H1 (cell line): ENCODE measurements at regions not wholly inside any gene's neighbourhood (a gene's known extent, or its start where the extent isn't known, plus 50 kb on each side); places are given as distances from the start of the nearest gene placed in this dataset.

Experiments used
- CTCF ChIA-PET: fragments of 300-600 bp; sonication (Branson Sonifier 250); formaldehyde crosslinking; loops from one replicate; lab custom pipeline; 2021; ENCODE audit not compliant: partially characterized antibody; lab: Charles Lee
- POLR2A ChIA-PET: fragments of 300-600 bp; sonication (Branson Sonifier 250); formaldehyde crosslinking; loops from one replicate; lab custom pipeline; 2021; ENCODE audit warnings: inconsistent platforms; ENCODE audit not compliant: partially characterized antibody; lab: Charles Lee
- DNase-seq, 2 experiments: peaks; one replicate each; pipeline versions ENCODE4 v3.0.0 to v3.0.0-alpha.2; 2010 to 2022; ENCODE audit warnings: low spot score in 2 of 2, low read depth in 1 of 2, mixed read lengths in 1 of 2
- FAIRE-seq: peaks from 2 replicates; lab custom pipeline; 2011; peaks lifted over from hg19 to GRCh38; lab: Jason Lieb, UNC
- H2AFZ ChIP-seq: 2 replicates; pipeline ENCODE4 v1.8.1; 2012; ENCODE audit warnings: low read length, inconsistent platforms
- H2AK5ac ChIP-seq: 2 replicates; pipeline ENCODE4 v1.6.1; 2013; ENCODE audit warnings: low read depth, low read length
- H2BK120ac ChIP-seq: replicated peaks from 2 replicates; pipeline ENCODE3; 2013; ENCODE audit warnings: low read depth, low read length, inconsistent platforms
- H2BK12ac ChIP-seq: 2 replicates; pipeline ENCODE4 v1.6.1; 2013; ENCODE audit warnings: low read depth, low read length
- H2BK15ac ChIP-seq: 2 replicates; pipeline ENCODE4 v1.6.1; 2013; ENCODE audit warnings: low read length
- H2BK20ac ChIP-seq: 2 replicates; pipeline ENCODE4 v1.6.1; 2013; ENCODE audit warnings: low read length
- H2BK5ac ChIP-seq: 2 replicates; pipeline ENCODE4 v1.6.1; 2013; ENCODE audit warnings: low read depth, low read length
- H3K14ac ChIP-seq: 2 replicates; pipeline ENCODE4 v1.6.1; 2013; ENCODE audit warnings: inconsistent platforms; ENCODE audit not compliant: insufficient read length
- H3K18ac ChIP-seq: 2 replicates; pipeline ENCODE4 v1.6.1; 2013; ENCODE audit warnings: low read length; ENCODE audit errors: extremely low read depth
- H3K23ac ChIP-seq: 2 replicates; pipeline ENCODE4 v1.6.1; 2013; ENCODE audit warnings: inconsistent platforms; ENCODE audit not compliant: insufficient read length
- H3K23me2 ChIP-seq: 2 replicates; pipeline ENCODE4 v1.6.1; 2013; ENCODE audit warnings: low read depth, low read length
- H3K27ac ChIP-seq: 2 replicates; pipeline ENCODE4 v1.6.1; 2011; ENCODE audit warnings: low read depth, low read length, inconsistent platforms
- H3K27me3 ChIP-seq, 4 experiments: replicated peaks in 1 of 4; 1 replicate in 1 of 4; 2 replicates in 3 of 4; pipeline versions ENCODE4 v1.6.1 to v1.8.1; 2011 to 2013; ENCODE audit warnings: low read length in 3 of 4, mild to moderate bottlenecking in 3 of 4, inconsistent platforms in 2 of 4, mixed read lengths in 2 of 4, moderate library complexity in 1 of 4; ENCODE audit not compliant: control insufficient read depth in 3 of 4, insufficient read depth in 3 of 4; ENCODE audit errors: extremely low read depth in 1 of 4
- H3K36me3 ChIP-seq, 4 experiments: 2 replicates each; pipeline versions ENCODE4 v1.6.1 to v1.8.1; 2011 to 2013; ENCODE audit warnings: mild to moderate bottlenecking in 4 of 4, low read length in 3 of 4, moderate library complexity in 2 of 4, control low read depth in 1 of 4, inconsistent platforms in 1 of 4; ENCODE audit not compliant: insufficient read depth in 4 of 4, control insufficient read depth in 2 of 4
- H3K4ac ChIP-seq: replicated peaks from 2 replicates; pipeline ENCODE3; 2013; ENCODE audit warnings: low read length, low read depth, mixed read lengths, inconsistent platforms; ENCODE audit not compliant: insufficient read length
- H3K4me1 ChIP-seq, 4 experiments: replicated peaks in 1 of 4; 1 replicate in 1 of 4; 2 replicates in 3 of 4; pipeline versions ENCODE4 v1.6.1 to v1.8.1; 2011 to 2013; ENCODE audit warnings: low read length in 3 of 4, inconsistent platforms in 2 of 4, mixed read lengths in 1 of 4; ENCODE audit not compliant: insufficient read depth in 4 of 4, control insufficient read depth in 3 of 4
- H3K4me2 ChIP-seq, 2 experiments: 2 replicates each; pipeline versions ENCODE4 v1.6.1 to v1.8.1; 2011 to 2013; ENCODE audit warnings: low read depth in 2 of 2, low read length in 2 of 2, control low read depth in 1 of 2, inconsistent platforms in 1 of 2, mild to moderate bottlenecking in 1 of 2; ENCODE audit not compliant: insufficient read depth in 1 of 2
- H3K4me3 ChIP-seq, 4 experiments: fragments of 200-600, 300-600 bp in 1 of 4; sonication (generic), shearing (Covaris generic), sonication (Bioruptor Twin) in 1 of 4; 2 replicates each; pipeline versions ENCODE4 v1.5.1 to v1.8.1; 2011 to 2016; ENCODE audit warnings: low read length in 4 of 4, low read depth in 3 of 4, control low read depth in 2 of 4, inconsistent platforms in 2 of 4, mild to moderate bottlenecking in 2 of 4, mixed read lengths in 1 of 4, moderate library complexity in 1 of 4; ENCODE audit not compliant: insufficient read depth in 2 of 4; ENCODE audit errors: extremely low read depth in 1 of 4
- H3K56ac ChIP-seq: replicated peaks from 2 replicates; pipeline ENCODE3; 2013; ENCODE audit warnings: low read depth, mild to moderate bottlenecking, mixed read lengths, low read length, inconsistent platforms; ENCODE audit not compliant: insufficient read length
- H3K79me1 ChIP-seq: 2 replicates; pipeline ENCODE4 v1.6.1; 2013; ENCODE audit warnings: low read depth, low read length, control low read depth
- H3K79me2 ChIP-seq, 2 experiments: 2 replicates each; pipeline versions ENCODE4 v1.6.1 to v1.8.1; 2012 to 2013; ENCODE audit warnings: low read length in 2 of 2, mild to moderate bottlenecking in 2 of 2, inconsistent platforms in 1 of 2; ENCODE audit not compliant: insufficient read depth in 2 of 2, control insufficient read depth in 1 of 2
- H3K9ac ChIP-seq, 4 experiments: replicated peaks in 1 of 4; 1 replicate in 1 of 4; 2 replicates in 3 of 4; pipeline versions ENCODE4 v1.6.1 to v1.8.1; 2011 to 2013; ENCODE audit warnings: low read depth in 3 of 4, low read length in 3 of 4, control low read depth in 2 of 4, mild to moderate bottlenecking in 2 of 4, moderate library complexity in 2 of 4, inconsistent platforms in 1 of 4; ENCODE audit errors: extremely low read depth in 1 of 4
- H3K9me3 ChIP-seq, 2 experiments: 2 replicates each; pipeline versions ENCODE4 v1.6.1 to v1.8.1; 2012 to 2013; ENCODE audit warnings: mild to moderate bottlenecking in 2 of 2, moderate library complexity in 2 of 2, control low read depth in 1 of 2, inconsistent platforms in 1 of 2, low read depth in 1 of 2, low read length in 1 of 2, mixed read lengths in 1 of 2; ENCODE audit not compliant: insufficient read depth in 2 of 2
- H4K20me1 ChIP-seq, 2 experiments: replicated peaks in 1 of 2; 2 replicates each; pipeline versions ENCODE3 to v1.8.1; 2011 to 2013; ENCODE audit warnings: inconsistent platforms in 2 of 2, low read length in 2 of 2, mild to moderate bottlenecking in 1 of 2; ENCODE audit not compliant: insufficient read depth in 2 of 2, control insufficient read depth in 1 of 2
- H4K5ac ChIP-seq: 2 replicates; pipeline ENCODE4 v1.6.1; 2013; ENCODE audit warnings: low read length, low read depth, mixed read lengths, inconsistent platforms; ENCODE audit not compliant: insufficient read length
- H4K8ac ChIP-seq: 2 replicates; pipeline ENCODE4 v1.8.0; 2013; ENCODE audit warnings: mild to moderate bottlenecking, moderate library complexity, low read length, inconsistent platforms; ENCODE audit not compliant: insufficient read depth; ENCODE audit errors: extremely low read depth
- H4K91ac ChIP-seq: replicated peaks from 2 replicates; pipeline ENCODE3; 2013; ENCODE audit warnings: low read length, mixed read lengths, inconsistent platforms; ENCODE audit not compliant: insufficient read length
- TBP ChIP-seq: IDR thresholded peaks from 2 replicates; pipeline ENCODE4 v1.6.1; 2011; ENCODE audit warnings: low read depth, low read length, improper control_type of control experiment
- WGBS, 2 experiments: shearing (Covaris generic) in 1 of 2; methylation state at CpG; one replicate each; pipeline versions ENCODE4 v1.1.6 to v1.1.7; 2013 to 2015; ENCODE audit warnings: low lambda C conversion rate in 2 of 2, mixed read lengths in 2 of 2, inconsistent platforms in 1 of 2, low coverage in 1 of 2, missing lambda C conversion rate in 1 of 2; ENCODE audit not compliant: insufficient replicate concordance in 2 of 2, insufficient coverage in 1 of 2, insufficient read length in 1 of 2; ENCODE audit errors: extremely low coverage in 1 of 2, missing lambda C conversion rate in 1 of 2; 5-methylcytosine and 5-hydroxymethylcytosine counted together

GRCh38 chr7:17685141-17685540 is 255.2 kb downstream of the SNX13 start:
- H3K23me2 ChIP-seq: no peaks in the 10 kb centered on the region
- CTCF ChIA-PET: no interaction called here
- DNase-seq: no peak
- H3K4ac ChIP-seq: no peak overlapping the region
- TF ChIP-seq TBP: no peak
- no peak overlapping the region for H2BK15ac ChIP-seq
- no peak overlapping the region for H3K27ac ChIP-seq
- no peak overlapping the region for H2AK5ac ChIP-seq
- 93% methylated on average over 5 of the region's 5 CpGs; no CpG with 5 or more reads in 1 of the 2 experiments for WGBS, 2 experiments
- H3K23ac ChIP-seq: no peak overlapping the region
- H3K18ac ChIP-seq: no peak overlapping the region
- no peaks in the 10 kb centered on the region for H4K20me1 ChIP-seq
- no peak overlapping the region for H2BK120ac ChIP-seq
- H4K5ac ChIP-seq: no peak overlapping the region
- no peak overlapping the region for H3K14ac ChIP-seq
- no peak overlapping the region for H2BK5ac ChIP-seq
- no peak overlapping the region for H3K56ac ChIP-seq
- H4K91ac ChIP-seq: no peak overlapping the region
- H4K8ac ChIP-seq: no peak overlapping the region
- no peak overlapping the region for H3K9ac ChIP-seq
- H3K36me3 ChIP-seq: no peaks in the 10 kb centered on the region
- H3K27me3 ChIP-seq: no peaks in the 10 kb centered on the region
- no peak overlapping the region for H3K4me3 ChIP-seq
- peaks cover 0 to 2% of the 10 kb centered on the region in 2 experiments; a peak in 1 of 4 replicates for H3K9me3 ChIP-seq
- H3K79me1 ChIP-seq: no peaks in the 10 kb centered on the region
- H3K4me1 ChIP-seq: no peaks in the 10 kb centered on the region; a peak in 2 of 7 replicates
- H2AFZ ChIP-seq: no peak overlapping the region
- FAIRE-seq: no peak
- no peak overlapping the region for H3K4me2 ChIP-seq
- H3K79me2 ChIP-seq: no peaks in the 10 kb centered on the region
- H2BK20ac ChIP-seq: no peak overlapping the region
- POLR2A ChIA-PET: no interaction called here
- no peak overlapping the region for H2BK12ac ChIP-seq
